NB4 (cell line): ENCODE measurements at regions not wholly inside any gene's neighbourhood (a gene's known extent, or its start where the extent isn't known, plus 50 kb on each side); places are given as distances from the start of the nearest gene placed in this dataset.

ENCODE experiments used
- MAX ChIP-seq: IDR thresholded peaks from 2 replicates; pipeline ENCODE4 v1.6.1; 2011; ENCODE audit warnings: low read depth, low read length
- MYC ChIP-seq: IDR thresholded peaks from 2 replicates; pipeline ENCODE4 v1.6.1; 2011; ENCODE audit warnings: low read depth, low read length
- POLR2A ChIP-seq: IDR thresholded peaks from 2 replicates; pipeline ENCODE4 v1.6.1; 2011; ENCODE audit warnings: mild to moderate bottlenecking; ENCODE audit not compliant: insufficient read length; ENCODE audit errors: extremely low read depth
- TF ChIP-seq, protein P1 (sequence below): IDR thresholded peaks from one replicate; pipeline ENCODE4 v1.5.1; 2012; ENCODE audit warnings: low read depth, low read length

GRCh38 chr1:81492628-81493027, 308.1 kb upstream of the ADGRL2 start:
- TF ChIP-seq, protein P1, sequence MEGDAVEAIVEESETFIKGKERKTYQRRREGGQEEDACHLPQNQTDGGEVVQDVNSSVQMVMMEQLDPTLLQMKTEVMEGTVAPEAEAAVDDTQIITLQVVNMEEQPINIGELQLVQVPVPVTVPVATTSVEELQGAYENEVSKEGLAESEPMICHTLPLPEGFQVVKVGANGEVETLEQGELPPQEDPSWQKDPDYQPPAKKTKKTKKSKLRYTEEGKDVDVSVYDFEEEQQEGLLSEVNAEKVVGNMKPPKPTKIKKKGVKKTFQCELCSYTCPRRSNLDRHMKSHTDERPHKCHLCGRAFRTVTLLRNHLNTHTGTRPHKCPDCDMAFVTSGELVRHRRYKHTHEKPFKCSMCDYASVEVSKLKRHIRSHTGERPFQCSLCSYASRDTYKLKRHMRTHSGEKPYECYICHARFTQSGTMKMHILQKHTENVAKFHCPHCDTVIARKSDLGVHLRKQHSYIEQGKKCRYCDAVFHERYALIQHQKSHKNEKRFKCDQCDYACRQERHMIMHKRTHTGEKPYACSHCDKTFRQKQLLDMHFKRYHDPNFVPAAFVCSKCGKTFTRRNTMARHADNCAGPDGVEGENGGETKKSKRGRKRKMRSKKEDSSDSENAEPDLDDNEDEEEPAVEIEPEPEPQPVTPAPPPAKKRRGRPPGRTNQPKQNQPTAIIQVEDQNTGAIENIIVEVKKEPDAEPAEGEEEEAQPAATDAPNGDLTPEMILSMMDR = no peak
- TF ChIP-seq POLR2A (no peak), MAX (no peak), MYC (no peak)
